Neural cell (in vitro differentiated cells): ENCODE measurements at regions not wholly inside any gene's neighbourhood (a gene's known extent, or its start where the extent isn't known, plus 50 kb on each side); places are given as distances from the start of the nearest gene placed in this dataset.

Experiments
- H2AFZ ChIP-seq: fragments of 200-600, 300-800 bp; sonication (generic), shearing (Covaris generic); 2 replicates; pipeline ENCODE4 v1.6.0; 2014; ENCODE audit warnings: low read depth, mild to moderate bottlenecking, antibody characterized with exemption, low read length, moderate library complexity
- H3F3A ChIP-seq: fragments of 200-600 bp; shearing (Covaris generic); 2 replicates; pipeline ENCODE4 v1.6.1; 2016; ENCODE audit warnings: mild to moderate bottlenecking, moderate library complexity, mixed read lengths, antibody characterized with exemption, low read length; ENCODE audit not compliant: insufficient read depth, poor library complexity, severe bottlenecking
- H3K27ac ChIP-seq: fragments of 200-600, 300-800 bp; sonication (generic), shearing (Covaris generic); 2 replicates; pipeline ENCODE4 v1.5.1; 2014; ENCODE audit warnings: mild to moderate bottlenecking, low read length, moderate library complexity
- H3K27me3 ChIP-seq: fragments of 300-800, 200-600 bp; sonication (generic), shearing (Covaris generic); 2 replicates; pipeline ENCODE4 v1.6.0; 2014; ENCODE audit warnings: mild to moderate bottlenecking, low read depth, low read length, moderate library complexity; ENCODE audit not compliant: insufficient read depth
- H3K36me3 ChIP-seq: fragments of 300-800, 200-600 bp; sonication (generic), shearing (Covaris generic); 2 replicates; pipeline ENCODE4 v1.5.1; 2014; ENCODE audit warnings: mild to moderate bottlenecking, antibody characterized with exemption, low read length, moderate library complexity; ENCODE audit not compliant: insufficient read depth
- H3K4me2 ChIP-seq: fragments of 300-800, 200-600 bp; sonication (generic), shearing (Covaris generic); 2 replicates; pipeline ENCODE4 v1.6.0; 2014; ENCODE audit warnings: mild to moderate bottlenecking, low read length
- H3K4me3 ChIP-seq: fragments of 300-800, 200-600 bp; sonication (generic), shearing (Covaris generic); 2 replicates; pipeline ENCODE4 v1.5.1; 2014; ENCODE audit warnings: mild to moderate bottlenecking, low read length, moderate library complexity
- H3K79me2 ChIP-seq: fragments of 200-600 bp; shearing (Covaris generic); replicated peaks from 2 replicates; pipeline ENCODE4 v1.6.0; 2014; ENCODE audit warnings: mild to moderate bottlenecking, low read length, moderate library complexity; ENCODE audit not compliant: insufficient read depth
- H3K9ac ChIP-seq: fragments of 300-800, 200-600 bp; sonication (generic), shearing (Covaris generic); 2 replicates; pipeline ENCODE4 v1.6.1; 2016; ENCODE audit warnings: mild to moderate bottlenecking, low read length, mixed read lengths
- H3K9me2 ChIP-seq: fragments of 200-600 bp; shearing (Covaris generic); 2 replicates; pipeline ENCODE4 v1.6.1; 2016; ENCODE audit warnings: mild to moderate bottlenecking, low read length, mixed read lengths; ENCODE audit not compliant: insufficient read depth
- H3K9me3 ChIP-seq: fragments of 200-600, 300-800 bp; sonication (generic), shearing (Covaris generic); 2 replicates; pipeline ENCODE4 v1.6.1; 2016; ENCODE audit warnings: mild to moderate bottlenecking, mixed run types, low read length, moderate library complexity, mixed read lengths
- H4K20me1 ChIP-seq: fragments of 200-600 bp; shearing (Covaris generic); 2 replicates; pipeline ENCODE4 v1.6.1; 2016; ENCODE audit warnings: mild to moderate bottlenecking, mixed run types; ENCODE audit not compliant: insufficient read depth
- CTCF ChIP-seq: fragments of 450-650 bp; IDR thresholded peaks from 2 replicates; pipeline ENCODE4 v1.5.1; 2014; ENCODE audit warnings: antibody characterized with exemption, mild to moderate bottlenecking, moderate library complexity; ENCODE audit not compliant: poor library complexity, severe bottlenecking
- EP300 ChIP-seq: fragments of 450-650 bp; conservative IDR thresholded peaks from 2 replicates; pipeline ENCODE4 v1.6.1; 2014; ENCODE audit warnings: antibody characterized with exemption, mild to moderate bottlenecking, moderate library complexity; ENCODE audit not compliant: poor library complexity, severe bottlenecking
- EZH2 ChIP-seq: fragments of 200-600, 300-800 bp; shearing (Covaris generic), sonication (generic); IDR thresholded peaks from 2 replicates; pipeline ENCODE4 v1.6.1; 2014; ENCODE audit warnings: antibody characterized with exemption, low read length, borderline replicate concordance, mild to moderate bottlenecking; ENCODE audit not compliant: insufficient read depth, poor library complexity, severe bottlenecking
- MXI1 ChIP-seq: fragments of 450-650 bp; conservative IDR thresholded peaks from 2 replicates; pipeline ENCODE4 v1.6.1; 2014; ENCODE audit warnings: antibody characterized with exemption, mild to moderate bottlenecking; ENCODE audit not compliant: poor library complexity, severe bottlenecking
- POLR2AphosphoS5 ChIP-seq: IDR thresholded peaks from 2 replicates; pipeline ENCODE4 v1.6.1; 2012
- RAD21 ChIP-seq: fragments of 450-650 bp; conservative IDR thresholded peaks from 2 replicates; pipeline ENCODE4 v1.6.1; 2014; ENCODE audit warnings: antibody characterized with exemption, mild to moderate bottlenecking, moderate library complexity
- REST ChIP-seq: IDR thresholded peaks from 2 replicates; pipeline ENCODE4 v1.6.1; 2012; ENCODE audit warnings: borderline replicate concordance
- SMC3 ChIP-seq: fragments of 450-650 bp; conservative IDR thresholded peaks from 2 replicates; pipeline ENCODE4 v1.6.1; 2014; ENCODE audit warnings: antibody characterized with exemption, mild to moderate bottlenecking, moderate library complexity; ENCODE audit not compliant: poor library complexity
- TAF1 ChIP-seq: IDR thresholded peaks from 2 replicates; pipeline ENCODE4 v1.6.1; 2012; ENCODE audit warnings: low read depth

- Histone ChIP-seq H3K27me3 (no peaks in the 10 kb centered on the region), H3K4me2 (peak overlapping the region; percentile 4), H3K9ac (no peak overlapping the region), H3F3A (no peaks in the 10 kb centered on the region), H2AFZ (no peak overlapping the region), H3K79me2 (no peaks in the 10 kb centered on the region), H3K9me2 (no peaks in the 10 kb centered on the region), H3K27ac (no peak overlapping the region), H3K9me3 (no peaks in the 10 kb centered on the region), H3K4me3 (peak overlapping the region; percentile 36), H4K20me1 (no peaks in the 10 kb centered on the region), H3K36me3 (no peaks in the 10 kb centered on the region)
- TF ChIP-seq EP300 (peak; percentile 32), CTCF (no peak), MXI1 (no peak)
Measured at GRCh38 chr13:90397503-90397902, 950.0 kb upstream of the MIR17HG start.

GRCh38 chr13:90400372-90400771 is 947.1 kb upstream of the MIR17HG start:
- no peaks in the 10 kb centered on the region for H4K20me1 ChIP-seq
- no peaks in the 10 kb centered on the region for H3K9me3 ChIP-seq
- no peak overlapping the region for H3K9ac ChIP-seq
- H3K4me3 ChIP-seq = no peak overlapping the region
- no peak overlapping the region for H3K27ac ChIP-seq
- H3F3A ChIP-seq = no peaks in the 10 kb centered on the region
- no peak overlapping the region for H2AFZ ChIP-seq
- H3K36me3 ChIP-seq = no peaks in the 10 kb centered on the region
- H3K4me2 ChIP-seq = no peak overlapping the region
- H3K79me2 ChIP-seq = no peaks in the 10 kb centered on the region
- TF ChIP-seq CTCF = no peak
- TF ChIP-seq REST = no peak
- no peak for TF ChIP-seq SMC3
- TF ChIP-seq TAF1 = no peak
- TF ChIP-seq EZH2 = no peak
- no peak for TF ChIP-seq POLR2AphosphoS5
- no peak for TF ChIP-seq RAD21
- no peaks in the 10 kb centered on the region for H3K27me3 ChIP-seq
- no peaks in the 10 kb centered on the region for H3K9me2 ChIP-seq
